Neural cell (in vitro differentiated cells): ENCODE measurements at regions not wholly inside any gene's neighbourhood (a gene's known extent, or its start where the extent isn't known, plus 50 kb on each side); places are given as distances from the start of the nearest gene placed in this dataset.
"Not testable (repeated sequence)": the region's sequence is repeated elsewhere in the genome, so short reads cannot be mapped to it uniquely, and the experiment has no call there.

ENCODE experiments used
- H2AFZ ChIP-seq: fragments of 200-600, 300-800 bp; sonication (generic), shearing (Covaris generic); 2 replicates; pipeline ENCODE4 v1.6.0; 2014; ENCODE audit warnings: low read depth, mild to moderate bottlenecking, antibody characterized with exemption, low read length, moderate library complexity
- H3F3A ChIP-seq: fragments of 200-600 bp; shearing (Covaris generic); 2 replicates; pipeline ENCODE4 v1.6.1; 2016; ENCODE audit warnings: mild to moderate bottlenecking, moderate library complexity, mixed read lengths, antibody characterized with exemption, low read length; ENCODE audit not compliant: insufficient read depth, poor library complexity, severe bottlenecking
- H3K27ac ChIP-seq: fragments of 200-600, 300-800 bp; sonication (generic), shearing (Covaris generic); 2 replicates; pipeline ENCODE4 v1.5.1; 2014; ENCODE audit warnings: mild to moderate bottlenecking, low read length, moderate library complexity
- H3K27me3 ChIP-seq: fragments of 300-800, 200-600 bp; sonication (generic), shearing (Covaris generic); 2 replicates; pipeline ENCODE4 v1.6.0; 2014; ENCODE audit warnings: mild to moderate bottlenecking, low read depth, low read length, moderate library complexity; ENCODE audit not compliant: insufficient read depth
- H3K36me3 ChIP-seq: fragments of 300-800, 200-600 bp; sonication (generic), shearing (Covaris generic); 2 replicates; pipeline ENCODE4 v1.5.1; 2014; ENCODE audit warnings: mild to moderate bottlenecking, antibody characterized with exemption, low read length, moderate library complexity; ENCODE audit not compliant: insufficient read depth
- H3K4me2 ChIP-seq: fragments of 300-800, 200-600 bp; sonication (generic), shearing (Covaris generic); 2 replicates; pipeline ENCODE4 v1.6.0; 2014; ENCODE audit warnings: mild to moderate bottlenecking, low read length
- H3K4me3 ChIP-seq: fragments of 300-800, 200-600 bp; sonication (generic), shearing (Covaris generic); 2 replicates; pipeline ENCODE4 v1.5.1; 2014; ENCODE audit warnings: mild to moderate bottlenecking, low read length, moderate library complexity
- H3K79me2 ChIP-seq: fragments of 200-600 bp; shearing (Covaris generic); replicated peaks from 2 replicates; pipeline ENCODE4 v1.6.0; 2014; ENCODE audit warnings: mild to moderate bottlenecking, low read length, moderate library complexity; ENCODE audit not compliant: insufficient read depth
- H3K9ac ChIP-seq: fragments of 300-800, 200-600 bp; sonication (generic), shearing (Covaris generic); 2 replicates; pipeline ENCODE4 v1.6.1; 2016; ENCODE audit warnings: mild to moderate bottlenecking, low read length, mixed read lengths
- H3K9me2 ChIP-seq: fragments of 200-600 bp; shearing (Covaris generic); 2 replicates; pipeline ENCODE4 v1.6.1; 2016; ENCODE audit warnings: mild to moderate bottlenecking, low read length, mixed read lengths; ENCODE audit not compliant: insufficient read depth
- H3K9me3 ChIP-seq: fragments of 200-600, 300-800 bp; sonication (generic), shearing (Covaris generic); 2 replicates; pipeline ENCODE4 v1.6.1; 2016; ENCODE audit warnings: mild to moderate bottlenecking, mixed run types, low read length, moderate library complexity, mixed read lengths
- H4K20me1 ChIP-seq: fragments of 200-600 bp; shearing (Covaris generic); 2 replicates; pipeline ENCODE4 v1.6.1; 2016; ENCODE audit warnings: mild to moderate bottlenecking, mixed run types; ENCODE audit not compliant: insufficient read depth
- CTCF ChIP-seq: fragments of 450-650 bp; IDR thresholded peaks from 2 replicates; pipeline ENCODE4 v1.5.1; 2014; ENCODE audit warnings: antibody characterized with exemption, mild to moderate bottlenecking, moderate library complexity; ENCODE audit not compliant: poor library complexity, severe bottlenecking
- EP300 ChIP-seq: fragments of 450-650 bp; conservative IDR thresholded peaks from 2 replicates; pipeline ENCODE4 v1.6.1; 2014; ENCODE audit warnings: antibody characterized with exemption, mild to moderate bottlenecking, moderate library complexity; ENCODE audit not compliant: poor library complexity, severe bottlenecking
- POLR2AphosphoS5 ChIP-seq: IDR thresholded peaks from 2 replicates; pipeline ENCODE4 v1.6.1; 2012
- REST ChIP-seq: IDR thresholded peaks from 2 replicates; pipeline ENCODE4 v1.6.1; 2012; ENCODE audit warnings: borderline replicate concordance
- TAF1 ChIP-seq: IDR thresholded peaks from 2 replicates; pipeline ENCODE4 v1.6.1; 2012; ENCODE audit warnings: low read depth

GRCh38 chr4:116632269-116632668 is 453.1 kb downstream of the TRAM1L1 start:
- Histone ChIP-seq H2AFZ (no peak overlapping the region), H3K79me2 (no peaks in the 10 kb centered on the region), H3K4me2 (no peak overlapping the region), H3K9me3 (no peaks in the 10 kb centered on the region), H3K9ac (no peak overlapping the region), H4K20me1 (no peaks in the 10 kb centered on the region), H3F3A (no peaks in the 10 kb centered on the region), H3K9me2 (no peaks in the 10 kb centered on the region), H3K36me3 (no peaks in the 10 kb centered on the region), H3K27me3 (peaks cover 4% of the 10 kb centered on the region), H3K27ac (no peak overlapping the region), H3K4me3 (no peak overlapping the region)
- no peak for TF ChIP-seq POLR2AphosphoS5

- no peaks in the 10 kb centered on the region for H3K9me3 ChIP-seq
- H3K9ac ChIP-seq = no peak overlapping the region
- no peaks in the 10 kb centered on the region for H4K20me1 ChIP-seq
- no peaks in the 10 kb centered on the region for H3K36me3 ChIP-seq
- H3K27me3 ChIP-seq = peaks cover 4% of the 10 kb centered on the region
- no peak overlapping the region for H3K4me3 ChIP-seq
- H2AFZ ChIP-seq = no peak overlapping the region
- H3K27ac ChIP-seq = no peak overlapping the region
- no peaks in the 10 kb centered on the region for H3K9me2 ChIP-seq
- H3K79me2 ChIP-seq = no peaks in the 10 kb centered on the region
- TF ChIP-seq REST (peak; percentile 44), POLR2AphosphoS5 (peak; percentile 94), TAF1 (no peak), EP300 (peak; percentile 98)
- no peak overlapping the region for H3K4me2 ChIP-seq
- H3F3A ChIP-seq = no peaks in the 10 kb centered on the region
These were observed 456.8 kb downstream of the TRAM1L1 start for GRCh38 chr4:116628598-116628997.

GRCh38 chr4:116627545-116627944 is 457.8 kb downstream of the TRAM1L1 start:
- no peaks in the 10 kb centered on the region for H3F3A ChIP-seq
- no peak overlapping the region for H3K4me3 ChIP-seq
- H3K36me3 ChIP-seq = no peaks in the 10 kb centered on the region
- TF ChIP-seq POLR2AphosphoS5 = no peak
- no peak for TF ChIP-seq CTCF
- no peaks in the 10 kb centered on the region for H3K79me2 ChIP-seq
- no peaks in the 10 kb centered on the region for H3K9me3 ChIP-seq
- H2AFZ ChIP-seq = no peak overlapping the region
- H3K27me3 ChIP-seq = peaks cover 4% of the 10 kb centered on the region
- H4K20me1 ChIP-seq = no peaks in the 10 kb centered on the region
- H3K27ac ChIP-seq = no peak overlapping the region
- H3K9ac ChIP-seq = no peak overlapping the region
- no peak overlapping the region for H3K4me2 ChIP-seq
- H3K9me2 ChIP-seq = no peaks in the 10 kb centered on the region

- not testable (repeated sequence) for H2AFZ ChIP-seq, H3K9ac ChIP-seq, H3K9me3 ChIP-seq, H3K9me2 ChIP-seq, H3K4me2 ChIP-seq, H3K79me2 ChIP-seq, H3K27ac ChIP-seq, H3K4me3 ChIP-seq, H4K20me1 ChIP-seq, H3K27me3 ChIP-seq, H3F3A ChIP-seq, H3K36me3 ChIP-seq
These were observed 465.9 kb downstream of the TRAM1L1 start for GRCh38 chr4:116619508-116619907.
